GM19239 (cell line): ENCODE measurements at regions not wholly inside any gene's neighbourhood (a gene's known extent, or its start where the extent isn't known, plus 50 kb on each side); places are given as distances from the start of the nearest gene placed in this dataset.

Experiments used
- DNase-seq: peaks from one replicate; pipeline ENCODE4 v3.0.0; 2011; ENCODE audit warnings: low spot score; ENCODE audit not compliant: insufficient read length
- FAIRE-seq: peaks from 2 replicates; lab custom pipeline; 2011; peaks lifted over from hg19 to GRCh38; lab: Jason Lieb, UNC

GRCh38 chr1:50358962-50359361, 64.3 kb downstream of the DMRTA2 start:
- DNase-seq (no peak), FAIRE-seq (no peak)

DNA sequence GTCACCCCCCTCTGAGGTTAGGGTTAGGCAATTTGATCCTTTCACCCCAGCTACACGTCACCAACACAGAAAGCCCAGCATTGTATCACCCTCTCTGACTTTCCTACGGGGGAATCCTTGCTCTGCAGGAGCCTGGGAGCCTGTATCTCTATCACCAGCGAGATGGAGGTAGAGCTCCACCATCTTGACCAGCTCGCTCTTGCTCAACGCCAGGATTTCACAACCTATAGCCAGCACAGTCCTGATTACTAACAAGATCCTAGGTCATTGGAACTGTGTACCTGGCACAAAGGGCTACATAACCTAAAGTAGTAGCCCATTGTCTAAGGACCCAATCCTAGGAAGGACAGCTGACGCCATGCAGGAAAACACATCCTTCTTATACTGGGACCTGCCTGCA, 66.1 kb downstream of the DMRTA2 start:
- FAIRE-seq, result peak; percentile 8
- no peak for DNase-seq

DNA sequence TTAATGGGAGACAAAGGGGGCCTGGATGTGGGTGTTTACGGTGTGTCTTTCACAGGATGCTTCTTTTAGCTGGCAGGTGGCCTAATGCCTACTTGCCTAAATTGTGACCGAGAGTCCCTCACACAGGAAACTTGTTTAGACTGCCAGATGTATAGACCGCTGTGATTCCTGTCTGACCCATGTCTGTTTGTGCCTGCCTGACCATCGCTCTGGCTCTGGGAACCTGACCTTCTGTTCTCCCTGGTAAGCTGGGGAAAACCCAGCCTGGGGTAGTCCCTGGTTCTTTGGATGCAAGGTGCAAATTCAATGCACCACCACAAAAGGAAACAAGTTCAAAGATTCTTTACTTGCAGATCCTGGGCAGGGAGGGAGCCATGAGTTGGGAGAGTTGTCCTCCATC, 68.4 kb downstream of the DMRTA2 start:
- no peak for DNase-seq
- no peak for FAIRE-seq

DNA sequence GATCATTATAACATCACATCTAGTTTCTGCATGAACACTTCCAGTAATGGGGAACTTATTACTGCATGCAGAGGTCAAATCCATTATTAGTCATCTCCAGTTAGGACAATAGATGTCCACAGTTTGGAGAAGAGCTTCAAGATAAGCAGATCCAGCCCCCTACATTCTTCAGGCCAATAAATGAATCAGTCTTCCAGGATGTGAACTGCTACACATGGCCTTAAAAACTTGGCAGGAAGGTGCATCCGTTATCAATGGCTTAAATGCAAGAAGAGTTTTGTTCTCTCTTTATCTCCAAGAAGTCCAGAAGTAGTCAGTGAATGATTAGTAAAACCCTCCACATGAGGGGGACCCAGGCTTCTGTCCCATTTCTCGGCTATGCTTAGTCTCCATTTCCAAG, 70.8 kb downstream of the DMRTA2 start:
- DNase-seq (no peak), FAIRE-seq (no peak)

DNA sequence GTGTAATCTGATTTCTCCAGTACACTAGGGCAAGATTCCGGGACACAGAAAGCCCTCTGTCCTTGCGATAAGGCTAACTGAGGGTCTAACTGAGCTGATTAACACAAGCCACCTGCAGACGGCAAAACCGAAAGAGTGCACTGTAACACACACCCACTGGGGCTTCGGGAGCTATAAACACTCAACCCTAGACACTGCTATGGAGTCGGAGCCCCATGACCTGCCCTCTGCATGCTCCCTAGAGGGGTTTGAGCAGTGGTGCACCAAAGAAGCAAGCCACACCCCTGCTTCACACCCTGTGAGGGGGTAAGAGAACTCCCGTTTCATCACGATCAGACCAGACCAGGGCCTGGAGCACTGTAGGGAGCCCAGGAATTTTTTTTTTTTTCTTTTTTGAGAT, 72.4 kb downstream of the DMRTA2 start:
- FAIRE-seq (no peak), DNase-seq (no peak)

GRCh38 chr1:50350421-50350820, 72.8 kb downstream of the DMRTA2 start:
- FAIRE-seq (no peak), DNase-seq (no peak)

- DNase-seq (no peak), FAIRE-seq (no peak)
Measured at GRCh38 chr1:50349242-50349565, 74.0 kb downstream of the DMRTA2 start.

DNA sequence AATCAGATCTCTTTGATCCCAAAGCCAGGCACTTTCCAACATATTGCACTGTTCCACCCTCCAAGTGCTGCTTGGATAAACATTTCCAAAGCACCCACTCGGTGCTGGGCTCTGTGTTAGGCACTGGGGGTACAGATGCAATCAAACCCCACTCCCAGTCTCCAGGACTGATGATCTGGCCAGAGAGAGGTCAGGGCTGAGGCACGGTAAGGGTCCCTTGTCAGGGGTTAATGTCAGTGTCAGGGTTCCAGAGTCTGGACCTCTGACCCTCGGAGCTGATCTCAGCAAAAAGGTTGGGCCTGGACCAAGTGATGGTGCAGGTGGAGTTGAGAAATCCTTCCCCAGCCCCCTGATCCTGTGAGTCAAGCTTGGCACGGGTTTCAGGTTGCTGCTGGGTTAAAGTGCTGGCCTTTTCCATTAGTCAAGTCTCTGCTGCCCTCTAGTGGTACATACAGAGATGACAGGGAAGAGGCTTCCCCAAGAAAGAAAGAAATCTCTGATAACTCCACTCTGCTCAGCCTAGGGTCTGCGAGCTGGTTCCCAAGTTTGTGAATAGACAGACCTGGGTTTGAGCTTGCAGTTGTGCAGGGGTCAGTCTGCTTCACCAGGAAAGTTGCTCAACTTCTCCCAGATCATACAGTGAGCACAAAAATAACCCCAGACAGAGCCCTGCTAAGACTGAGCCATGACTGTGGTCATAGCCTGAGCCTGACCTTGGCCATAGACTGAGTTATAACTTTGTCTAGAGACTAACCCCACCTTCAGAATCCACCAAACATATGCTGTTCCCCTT, 74.6 kb downstream of the DMRTA2 start:
- FAIRE-seq, result peak; percentile 90

DNA sequence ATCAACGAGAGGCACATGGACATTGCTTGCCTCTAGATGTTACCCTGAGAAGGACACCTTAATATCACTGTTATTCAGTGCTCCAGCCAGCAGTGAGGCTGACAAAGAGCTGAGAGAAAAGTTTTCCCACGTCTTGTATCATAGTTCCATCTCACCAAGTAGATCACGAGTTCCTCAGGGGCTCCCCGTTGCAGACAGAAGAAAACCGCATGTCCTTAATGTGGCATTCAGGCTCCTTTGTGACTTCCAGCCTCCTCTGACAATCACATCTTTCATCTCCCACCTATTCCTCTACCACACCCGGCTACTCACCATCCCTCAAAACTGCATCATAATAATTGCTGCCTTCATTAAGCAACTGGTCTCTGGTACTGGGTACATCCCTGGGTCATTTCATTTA, 75.3 kb downstream of the DMRTA2 start:
- FAIRE-seq, result no peak
- no peak for DNase-seq

More for the DNA sequence above, 74.6 kb downstream of the DMRTA2 start:
- peak; percentile 48 for DNase-seq

DNA sequence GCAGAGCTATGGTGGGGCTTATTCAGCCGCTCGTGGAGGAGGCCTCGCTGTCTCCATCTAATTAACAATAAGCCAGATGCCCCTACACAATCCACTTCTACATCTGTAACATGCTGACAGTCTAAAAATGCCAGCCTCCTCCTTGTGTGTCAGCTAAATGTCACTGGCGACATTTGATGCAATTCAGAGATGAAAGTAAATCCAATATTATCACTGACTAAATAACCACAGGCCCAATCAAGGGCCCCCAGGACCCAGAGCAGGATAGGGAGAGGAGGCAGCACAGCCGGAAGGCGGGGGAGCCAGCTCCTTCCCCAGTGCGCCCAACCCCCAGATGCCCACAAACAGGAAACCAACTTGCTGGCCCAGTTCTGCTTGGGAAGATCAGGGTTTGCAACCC, 76.6 kb downstream of the DMRTA2 start:
- no peak for DNase-seq
- no peak for FAIRE-seq

- DNase-seq, result no peak
- FAIRE-seq, result no peak
Measured at GRCh38 chr1:50343323-50343722, 79.9 kb downstream of the DMRTA2 start.

GRCh38 chr1:50342525-50342924, 80.7 kb downstream of the DMRTA2 start:
- no peak for FAIRE-seq
- no peak for DNase-seq

DNA sequence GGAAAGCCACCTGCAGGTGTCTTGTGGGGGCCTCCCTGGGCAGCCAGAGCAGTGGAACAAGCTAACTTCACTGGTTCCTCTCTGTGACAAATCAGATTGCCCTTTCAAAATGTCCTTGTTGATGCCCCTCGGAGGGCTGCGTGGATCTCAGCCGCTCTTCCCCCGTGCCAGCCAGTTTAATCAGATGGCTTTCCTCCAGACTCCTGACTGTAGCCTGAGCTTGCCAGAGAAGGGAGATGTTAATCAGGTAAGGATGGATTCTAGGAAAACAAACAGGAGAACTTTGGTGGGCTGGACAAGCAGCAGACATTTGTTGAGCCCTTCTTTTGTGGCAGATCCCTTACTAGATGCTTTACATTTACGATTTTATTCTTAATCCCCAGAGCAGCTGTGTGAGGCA, 88.2 kb downstream of the DMRTA2 start:
- no peak for DNase-seq
- no peak for FAIRE-seq

GRCh38 chr1:50333595-50333974, 89.7 kb downstream of the DMRTA2 start:
- peak; percentile 78 for DNase-seq
- no peak for FAIRE-seq

GRCh38 chr1:50332941-50333594, 90.2 kb downstream of the DMRTA2 start:
- DNase-seq (peak; percentile 64), FAIRE-seq (peak; percentile 54)

DNA sequence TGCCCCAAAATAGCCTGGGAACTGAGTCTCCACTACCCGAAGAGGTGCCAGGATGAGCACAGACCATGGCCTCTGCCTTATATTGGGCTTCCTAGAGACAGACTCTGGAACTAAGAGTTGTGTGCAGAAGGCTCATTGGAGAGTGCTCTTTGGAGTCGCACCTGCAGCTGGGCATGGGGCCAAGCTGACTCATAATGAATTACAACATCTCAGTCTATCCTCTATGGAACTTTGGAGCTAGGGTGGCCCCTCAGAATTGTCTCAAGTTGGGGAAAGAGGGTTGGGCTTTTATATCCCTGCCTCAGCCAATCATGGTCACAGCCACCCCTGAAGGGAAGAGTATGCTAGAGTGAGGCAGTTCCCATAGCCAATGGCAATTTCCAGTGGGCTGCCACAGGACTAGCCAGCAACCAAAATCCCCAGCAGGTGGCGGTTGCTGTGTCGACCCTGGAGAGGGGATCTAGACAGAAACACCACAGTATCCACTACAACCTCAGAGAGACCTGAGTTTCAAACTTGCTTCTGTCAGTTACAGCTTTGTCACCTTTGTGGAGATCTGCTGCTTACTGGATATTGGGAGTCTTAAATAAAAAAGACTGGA, 93.8 kb downstream of the DMRTA2 start:
- no peak for DNase-seq
- FAIRE-seq, result no peak

GRCh38 chr1:50328552-50328951, 94.7 kb downstream of the DMRTA2 start:
- FAIRE-seq (no peak), DNase-seq (no peak)

- FAIRE-seq (no peak), DNase-seq (no peak)
Measured at GRCh38 chr1:50326026-50326425, 97.2 kb downstream of the DMRTA2 start.

DNA sequence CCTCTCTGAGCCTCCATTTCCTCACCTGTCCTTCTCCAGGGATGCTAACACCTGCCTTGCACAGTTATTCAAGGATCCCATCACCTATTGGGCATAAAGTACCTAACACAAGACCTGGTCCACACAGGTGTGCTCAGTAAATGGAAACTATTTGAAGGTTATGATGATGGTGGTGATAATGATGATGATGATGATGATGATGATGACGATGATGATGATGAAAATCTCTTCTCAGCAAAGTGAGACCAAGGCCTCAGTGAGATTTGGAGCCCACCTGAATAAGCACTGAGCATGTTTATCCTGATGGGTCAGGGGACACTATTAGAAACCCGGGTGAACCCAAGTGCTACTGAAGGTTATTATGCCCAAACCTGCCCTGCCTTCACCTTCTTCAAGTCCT, 100.7 kb downstream of the DMRTA2 start:
- no peak for FAIRE-seq
- DNase-seq, result no peak

- no peak for FAIRE-seq
Measured at GRCh38 chr1:50318428-50318827, 104.8 kb downstream of the DMRTA2 start.

GRCh38 chr1:50308878-50309277, 114.4 kb downstream of the DMRTA2 start:
- DNase-seq, result peak; percentile 25
- no peak for FAIRE-seq

More at GRCh38 chr1:50318428-50318827, 104.8 kb downstream of the DMRTA2 start:
- DNase-seq, result no peak

GRCh38 chr1:50305808-50306207, 117.4 kb downstream of the DMRTA2 start:
- no peak for DNase-seq
- FAIRE-seq, result no peak
